Sigmoid colon (tissue), 6 donors: ENCODE measurements at regions not wholly inside any gene's neighbourhood (a gene's known extent, or its start where the extent isn't known, plus 50 kb on each side); places are given as distances from the start of the nearest gene placed in this dataset.

Source experiments
- DNase-seq: peaks from one replicate; pipeline ENCODE4 v3.0.0-alpha.2; 2019
- H3K27ac ChIP-seq, 4 donors: fragments of 200-600 bp; sonication (generic); one replicate each; pipeline ENCODE4 v1.5.1; 2016 to 2019; ENCODE audit warnings: mild to moderate bottlenecking in 1 of 4
- H3K27me3 ChIP-seq, 3 donors: fragments of 200-600 bp; sonication (generic); one replicate each; pipeline ENCODE4 v1.5.1; 2019; ENCODE audit warnings: mild to moderate bottlenecking in 1 of 3
- H3K36me3 ChIP-seq, 4 donors: fragments of 200-600 bp; sonication (generic); one replicate each; pipeline ENCODE4 v1.5.1; 2016 to 2019
- H3K4me1 ChIP-seq, 4 donors: fragments of 200-600 bp; sonication (generic); one replicate each; pipeline ENCODE4 v1.5.1; 2017 to 2019
- H3K4me3 ChIP-seq, 4 donors: fragments of 200-600 bp; sonication (generic); one replicate each; pipeline ENCODE4 v1.5.1; 2017 to 2019; ENCODE audit warnings: mild to moderate bottlenecking in 2 of 4, moderate library complexity in 1 of 4
- H3K9me3 ChIP-seq, 4 donors: fragments of 200-600 bp in 3 of 4; sonication (generic) in 3 of 4; one replicate each; pipeline versions ENCODE4 v1.5.1 to v1.6.1; 2013 to 2019
- CTCF ChIP-seq, 4 experiments: fragments of 450-650 bp in 3 of 4; fragments of 200-600 bp in 1 of 4; IDR thresholded peaks; one replicate each; pipeline ENCODE4 v1.5.1; 2016 to 2019; ENCODE audit warnings: antibody characterized with exemption in 4 of 4, mild to moderate bottlenecking in 3 of 4, moderate library complexity in 2 of 4
- EP300 ChIP-seq, 4 donors: sonication (generic); formaldehyde crosslinking; IDR thresholded peaks; one replicate each; pipeline ENCODE4 v1.6.1; 2017; ENCODE audit warnings: antibody characterized with exemption in 4 of 4
- POLR2A ChIP-seq, 2 donors: fragments of 450-650 bp; IDR thresholded peaks; one replicate each; pipeline ENCODE4 v1.6.1; 2016; ENCODE audit warnings: antibody characterized with exemption in 2 of 2, mild to moderate bottlenecking in 2 of 2, moderate library complexity in 2 of 2
- POLR2AphosphoS5 ChIP-seq, 4 donors: sonication (generic); formaldehyde crosslinking; IDR thresholded peaks; one replicate each; pipeline ENCODE4 v1.6.1; 2017; ENCODE audit warnings: antibody characterized with exemption in 4 of 4
- WGBS, 2 donors: extraction: QIAGEN DNeasy Blood & Tissue Kit; methylation state at CpG; one replicate each; pipeline ENCODE4 v1.1.7; 2013; 5-methylcytosine and 5-hydroxymethylcytosine counted together
- intact Hi-C: fragments of 100-400 bp; cut with DNase I; formaldehyde crosslinking; loops from one replicate; pipeline ENCODE4 v1.15.1; 2023
- donor health status: healthy with polysubstance abuse.
- donor health status: healthy.

- intact Hi-C loops, result no loop called here
- 79 to 87% methylated on average over 4 of the region's 4 CpGs for WGBS, 2 donors
- Histone ChIP-seq H3K27ac (no peak overlapping the region), H3K9me3 (peaks cover 0 to 2% (median 0%) of the 10 kb centered on the region in 4 donors), H3K27me3 (no peaks in the 10 kb centered on the region), H3K36me3 (no peaks in the 10 kb centered on the region), H3K4me3 (no peak overlapping the region), H3K4me1 (no peaks in the 10 kb centered on the region)
- DNase-seq, result no peak
- no peak for TF ChIP-seq EP300 (IDR thresholded peaks at IDR 0.05)
- no peak for TF ChIP-seq POLR2AphosphoS5 (IDR thresholded peaks at IDR 0.05)
- TF ChIP-seq POLR2A (IDR thresholded peaks at IDR 0.05), result no peak
Measured at GRCh38 chr6:112927641-112928320, 580.7 kb downstream of the RFPL4B start.

- Histone ChIP-seq H3K27me3 (no peaks in the 10 kb centered on the region), H3K36me3 (no peaks in the 10 kb centered on the region), H3K4me1 (no peaks in the 10 kb centered on the region), H3K27ac (no peak overlapping the region), H3K9me3 (no peaks in the 10 kb centered on the region), H3K4me3 (no peak overlapping the region)
- no peak for DNase-seq
- TF ChIP-seq EP300 (IDR thresholded peaks at IDR 0.05) (no peak), POLR2AphosphoS5 (IDR thresholded peaks at IDR 0.05) (no peak), POLR2A (IDR thresholded peaks at IDR 0.05) (no peak), CTCF (IDR thresholded peaks at IDR 0.05) (no peak)
- intact Hi-C loops, result no loop called here
Measured at GRCh38 chr6:112929641-112930040, 582.5 kb downstream of the RFPL4B start.

DNA sequence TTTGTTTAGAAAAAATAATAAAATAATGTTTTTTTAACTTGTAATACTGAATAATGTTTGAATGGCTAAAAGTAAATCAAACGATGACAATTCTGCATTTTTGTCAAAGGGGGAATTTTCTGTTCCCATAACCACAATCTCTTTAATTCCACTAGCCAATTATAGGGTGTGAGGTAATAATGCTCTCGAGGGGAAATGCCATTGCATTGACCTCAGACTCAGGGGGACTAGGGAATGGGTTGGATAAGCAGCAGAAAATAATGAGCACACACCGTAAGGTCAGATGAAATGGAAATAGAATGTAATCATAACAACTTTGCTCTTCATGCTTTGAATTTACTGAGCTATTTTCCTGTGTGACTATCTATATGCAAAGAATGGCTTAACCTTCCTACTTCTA lies 584.7 kb downstream of the RFPL4B start:
- no peak for DNase-seq
- Histone ChIP-seq H3K36me3 (no peaks in the 10 kb centered on the region), H3K27ac (no peak overlapping the region), H3K4me1 (no peaks in the 10 kb centered on the region), H3K9me3 (no peaks in the 10 kb centered on the region), H3K27me3 (no peaks in the 10 kb centered on the region), H3K4me3 (no peak overlapping the region)
- WGBS, 2 donors, result 71 to 80% methylated on average over 3 of the region's 3 CpGs
- intact Hi-C loops, result no loop called here
- TF ChIP-seq POLR2AphosphoS5 (IDR thresholded peaks at IDR 0.05) (no peak), CTCF (IDR thresholded peaks at IDR 0.05) (no peak), POLR2A (IDR thresholded peaks at IDR 0.05) (no peak), EP300 (IDR thresholded peaks at IDR 0.05) (no peak)

DNA sequence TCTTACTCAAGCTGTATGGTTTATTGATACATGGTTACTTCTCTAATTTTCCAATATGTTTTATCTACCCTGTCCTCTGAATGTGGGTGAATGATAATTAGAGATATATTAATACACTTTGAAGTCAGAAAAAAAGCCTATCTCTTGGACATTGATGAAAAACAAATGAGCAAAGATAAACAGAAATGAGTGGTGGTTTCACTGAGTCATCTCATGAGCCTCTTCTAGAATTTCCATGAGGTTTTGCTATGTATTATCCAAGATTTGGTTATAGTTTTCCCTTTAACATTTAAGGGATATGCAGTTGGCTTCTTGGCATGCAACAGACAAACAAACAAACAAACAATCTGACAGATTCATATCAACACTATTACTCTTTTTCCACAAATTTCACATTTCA lies 586.8 kb downstream of the RFPL4B start:
- no peaks in the 10 kb centered on the region for H3K27me3 ChIP-seq
- H3K36me3 ChIP-seq, result no peaks in the 10 kb centered on the region
- DNase-seq, result no peak
- no peak overlapping the region for H3K4me3 ChIP-seq
- intact Hi-C loops, result no loop called here
- H3K9me3 ChIP-seq, result no peaks in the 10 kb centered on the region
- no peaks in the 10 kb centered on the region for H3K4me1 ChIP-seq
- no peak for TF ChIP-seq POLR2AphosphoS5 (IDR thresholded peaks at IDR 0.05)
- no peak for TF ChIP-seq CTCF (IDR thresholded peaks at IDR 0.05)
- no peak for TF ChIP-seq POLR2A (IDR thresholded peaks at IDR 0.05)
- no peak for TF ChIP-seq EP300 (IDR thresholded peaks at IDR 0.05)
- no peak overlapping the region for H3K27ac ChIP-seq

- WGBS, 2 donors, result 50 to 57% methylated on average over 1 of the region's 1 CpG
- Histone ChIP-seq H3K36me3 (no peaks in the 10 kb centered on the region), H3K4me3 (no peak overlapping the region), H3K27me3 (no peaks in the 10 kb centered on the region), H3K27ac (no peak overlapping the region), H3K9me3 (no peaks in the 10 kb centered on the region), H3K4me1 (no peaks in the 10 kb centered on the region)
- intact Hi-C loops, result no loop called here
- DNase-seq, result no peak
- TF ChIP-seq CTCF (IDR thresholded peaks at IDR 0.05) (no peak), POLR2A (IDR thresholded peaks at IDR 0.05) (no peak), EP300 (IDR thresholded peaks at IDR 0.05) (no peak), POLR2AphosphoS5 (IDR thresholded peaks at IDR 0.05) (no peak)
Measured at GRCh38 chr6:112934433-112935327, 587.5 kb downstream of the RFPL4B start.
